Jurkat, Clone E6-1 (cell line): ENCODE measurements at regions not wholly inside any gene's neighbourhood (a gene's known extent, or its start where the extent isn't known, plus 50 kb on each side); places are given as distances from the start of the nearest gene placed in this dataset.
"Not testable (repeated sequence)": the region's sequence is repeated elsewhere in the genome, so short reads cannot be mapped to it uniquely, and the experiment has no call there.

Experiments used
- DNase-seq: peaks from one replicate; pipeline ENCODE4 v3.0.0-alpha.2; 2011; ENCODE audit warnings: low read depth, low spot score
- H3K4me3 ChIP-seq: 2 replicates; pipeline ENCODE4 v1.5.1; 2011; ENCODE audit warnings: mild to moderate bottlenecking, low read length, control low read depth, moderate library complexity

- DNase-seq: no peak
These were observed 68.2 kb downstream of the ATP23 start for GRCh38 chr12:58009405-58010195.

GRCh38 chr12:58011676-58012075, 70.3 kb downstream of the ATP23 start:
- no peak overlapping the region for H3K4me3 ChIP-seq
- DNase-seq: no peak

More at GRCh38 chr12:58009405-58010195, 68.2 kb downstream of the ATP23 start:
- H3K4me3 ChIP-seq: no peak overlapping the region

- H3K4me3 ChIP-seq, DNase-seq: not testable (repeated sequence)
These were observed 81.1 kb downstream of the ATP23 start for GRCh38 chr12:58022379-58023020.

GRCh38 chr12:58025431-58025830, 84.1 kb downstream of the ATP23 start:
- no peak overlapping the region for H3K4me3 ChIP-seq
- DNase-seq: no peak

- no peak overlapping the region for H3K4me3 ChIP-seq
- no peak for DNase-seq
These were observed 85.1 kb downstream of the ATP23 start for GRCh38 chr12:58026426-58026825.

GRCh38 chr12:58026897-58027891, 85.8 kb downstream of the ATP23 start:
- no peak overlapping the region for H3K4me3 ChIP-seq
- DNase-seq: no peak

- no peak for DNase-seq
These were observed 86.9 kb downstream of the ATP23 start for GRCh38 chr12:58028294-58028693.

GRCh38 chr12:58029260-58029659, 87.9 kb downstream of the ATP23 start:
- DNase-seq: no peak
- H3K4me3 ChIP-seq: no peak overlapping the region

More at GRCh38 chr12:58028294-58028693, 86.9 kb downstream of the ATP23 start:
- no peak overlapping the region for H3K4me3 ChIP-seq

GRCh38 chr12:58030566-58031279, 89.4 kb downstream of the ATP23 start:
- no peak overlapping the region for H3K4me3 ChIP-seq
- DNase-seq: no peak

GRCh38 chr12:58032156-58032555, 90.8 kb downstream of the ATP23 start:
- no peak overlapping the region for H3K4me3 ChIP-seq
- no peak for DNase-seq

GRCh38 chr12:58033831-58034230, 92.5 kb downstream of the ATP23 start:
- no peak overlapping the region for H3K4me3 ChIP-seq
- no peak for DNase-seq

GRCh38 chr12:58034311-58034710, 92.9 kb downstream of the ATP23 start:
- no peak for DNase-seq
- no peak overlapping the region for H3K4me3 ChIP-seq

GRCh38 chr12:58034712-58035111, 93.3 kb downstream of the ATP23 start:
- H3K4me3 ChIP-seq: no peak overlapping the region
- no peak for DNase-seq

- H3K4me3 ChIP-seq: no peak overlapping the region
- DNase-seq: no peak
These were observed 100.1 kb downstream of the ATP23 start for GRCh38 chr12:58041441-58041840.

GRCh38 chr12:58044966-58045365, 103.6 kb downstream of the ATP23 start:
- H3K4me3 ChIP-seq: no peak overlapping the region
- DNase-seq: no peak

- no peak for DNase-seq
- no peak overlapping the region for H3K4me3 ChIP-seq
These were observed 104.9 kb downstream of the ATP23 start for GRCh38 chr12:58046271-58046670.

- H3K4me3 ChIP-seq: no peak overlapping the region
- no peak for DNase-seq
These were observed 110.0 kb downstream of the ATP23 start for GRCh38 chr12:58051378-58051777.

GRCh38 chr12:58064666-58065065, 123.3 kb downstream of the ATP23 start:
- no peak for DNase-seq
- H3K4me3 ChIP-seq: no peak overlapping the region

- H3K4me3 ChIP-seq: no peak overlapping the region
- DNase-seq: no peak
These were observed 124.9 kb downstream of the ATP23 start for GRCh38 chr12:58066296-58066695.
